NT2/D1 (cell line): ENCODE measurements at regions not wholly inside any gene's neighbourhood (a gene's known extent, or its start where the extent isn't known, plus 50 kb on each side); places are given as distances from the start of the nearest gene placed in this dataset.
"Not testable (repeated sequence)": the region's sequence is repeated elsewhere in the genome, so short reads cannot be mapped to it uniquely, and the experiment has no call there.

Source experiments
- DNase-seq: peaks from one replicate; pipeline ENCODE4 v3.0.0-alpha.2; 2011; ENCODE audit warnings: low read depth, low spot score
- H3K27me3 ChIP-seq: 2 replicates; pipeline ENCODE4 v1.6.0; 2011; ENCODE audit warnings: mild to moderate bottlenecking; ENCODE audit not compliant: insufficient read length, insufficient read depth
- H3K36me3 ChIP-seq: 2 replicates; pipeline ENCODE4 v1.6.1; 2011; ENCODE audit warnings: mild to moderate bottlenecking, low read length, mixed read lengths; ENCODE audit not compliant: insufficient read depth, insufficient read length
- H3K4me1 ChIP-seq: 2 replicates; pipeline ENCODE4 v1.5.1; 2011; ENCODE audit not compliant: insufficient read depth, insufficient read length
- H3K4me3 ChIP-seq: 2 replicates; pipeline ENCODE4 v1.5.1; 2011; ENCODE audit warnings: low read depth; ENCODE audit not compliant: insufficient read length
- H3K9ac ChIP-seq: 2 replicates; pipeline ENCODE4 v1.6.0; 2011; ENCODE audit warnings: low read depth; ENCODE audit not compliant: insufficient read length
- H3K9me3 ChIP-seq: 2 replicates; pipeline ENCODE4 v1.5.1; 2011; ENCODE audit warnings: mild to moderate bottlenecking, low read length; ENCODE audit not compliant: insufficient read depth
- SUZ12 ChIP-seq: IDR thresholded peaks from 2 replicates; pipeline ENCODE4 v1.6.1; 2011; ENCODE audit not compliant: insufficient read length, insufficient read depth; ENCODE audit errors: extremely low read depth
- YY1 ChIP-seq: IDR thresholded peaks from 2 replicates; pipeline ENCODE4 v1.6.1; 2011; ENCODE audit not compliant: insufficient read length, insufficient read depth
- ZNF274 ChIP-seq: IDR thresholded peaks from 2 replicates; pipeline ENCODE4 v1.6.1; 2011; ENCODE audit warnings: mild to moderate bottlenecking, low read depth, low read length

- no peak overlapping the region for H3K9ac ChIP-seq
- H3K4me1 ChIP-seq: no peaks in the 10 kb centered on the region
- H3K9me3 ChIP-seq: no peaks in the 10 kb centered on the region
- H3K27me3 ChIP-seq: no peaks in the 10 kb centered on the region
- no peak for DNase-seq
- no peak for TF ChIP-seq ZNF274
- no peak for TF ChIP-seq SUZ12
- no peak for TF ChIP-seq YY1
- H3K4me3 ChIP-seq: no peak overlapping the region
- H3K36me3 ChIP-seq: no peaks in the 10 kb centered on the region
Measured at GRCh38 chr10:84632866-84633265, 304.5 kb downstream of the CCSER2 start.

- TF ChIP-seq SUZ12 (no peak), ZNF274 (no peak), YY1 (no peak)
- Histone ChIP-seq H3K4me3 (no peak overlapping the region), H3K36me3 (no peaks in the 10 kb centered on the region), H3K4me1 (no peaks in the 10 kb centered on the region), H3K9ac (no peak overlapping the region), H3K27me3 (no peaks in the 10 kb centered on the region), H3K9me3 (no peaks in the 10 kb centered on the region)
- DNase-seq: no peak
Measured at GRCh38 chr10:84634636-84635035, 306.2 kb downstream of the CCSER2 start.

- not testable (repeated sequence) for H3K9me3 ChIP-seq, H3K27me3 ChIP-seq, H3K9ac ChIP-seq, DNase-seq, H3K36me3 ChIP-seq, H3K4me3 ChIP-seq, H3K4me1 ChIP-seq
Measured at GRCh38 chr10:84650628-84651027, 322.2 kb downstream of the CCSER2 start.

GRCh38 chr10:84654671-84655070 is 326.3 kb downstream of the CCSER2 start:
- Histone ChIP-seq H3K9ac (no peak overlapping the region), H3K4me3 (no peak overlapping the region), H3K27me3 (no peaks in the 10 kb centered on the region), H3K36me3 (no peaks in the 10 kb centered on the region), H3K9me3 (no peaks in the 10 kb centered on the region; the same call in 1 of the 2 replicates), H3K4me1 (no peaks in the 10 kb centered on the region)
- DNase-seq: no peak
- TF ChIP-seq YY1: no peak
- no peak for TF ChIP-seq ZNF274
- no peak for TF ChIP-seq SUZ12

- no peak for DNase-seq
- Histone ChIP-seq H3K9me3 (no peaks in the 10 kb centered on the region), H3K27me3 (no peaks in the 10 kb centered on the region), H3K4me1 (no peaks in the 10 kb centered on the region), H3K36me3 (no peaks in the 10 kb centered on the region), H3K4me3 (no peak overlapping the region), H3K9ac (no peak overlapping the region)
- no peak for TF ChIP-seq SUZ12
- no peak for TF ChIP-seq ZNF274
Measured at GRCh38 chr10:84659027-84659426, 330.6 kb downstream of the CCSER2 start.

GRCh38 chr10:84659497-84660439 is 331.4 kb downstream of the CCSER2 start:
- no peak for DNase-seq
- TF ChIP-seq YY1 (no peak), SUZ12 (no peak), ZNF274 (no peak)
- Histone ChIP-seq H3K27me3 (no peaks in the 10 kb centered on the region), H3K9me3 (no peaks in the 10 kb centered on the region), H3K4me3 (no peak overlapping the region), H3K9ac (no peak overlapping the region), H3K36me3 (no peaks in the 10 kb centered on the region), H3K4me1 (no peaks in the 10 kb centered on the region)

- DNase-seq: no peak
- H3K9ac ChIP-seq: no peak overlapping the region
- no peaks in the 10 kb centered on the region for H3K9me3 ChIP-seq
- no peak overlapping the region for H3K4me3 ChIP-seq
- TF ChIP-seq ZNF274: no peak
- no peak for TF ChIP-seq YY1
- TF ChIP-seq SUZ12: no peak
- no peaks in the 10 kb centered on the region for H3K4me1 ChIP-seq
- H3K36me3 ChIP-seq: no peaks in the 10 kb centered on the region
- no peaks in the 10 kb centered on the region for H3K27me3 ChIP-seq
Measured at GRCh38 chr10:84660450-84661159, 332.2 kb downstream of the CCSER2 start.
